IPS-18a (cell line): ENCODE measurements at regions not wholly inside any gene's neighbourhood (a gene's known extent, or its start where the extent isn't known, plus 50 kb on each side); places are given as distances from the start of the nearest gene placed in this dataset.

ENCODE experiments used
- H3K27ac ChIP-seq: one replicate; pipeline ENCODE4 v1.5.1; 2013; ENCODE audit warnings: low read length
- H3K27me3 ChIP-seq: one replicate; pipeline ENCODE4 v1.6.1; 2013; ENCODE audit warnings: mild to moderate bottlenecking, low read length; ENCODE audit not compliant: control insufficient read depth, insufficient read depth
- H3K36me3 ChIP-seq: one replicate; pipeline ENCODE4 v1.6.1; 2013; ENCODE audit warnings: low read depth, low read length; ENCODE audit not compliant: control insufficient read depth
- H3K4me1 ChIP-seq: one replicate; pipeline ENCODE4 v1.6.1; 2013; ENCODE audit warnings: low read depth, low read length; ENCODE audit not compliant: control insufficient read depth
- H3K4me3 ChIP-seq: one replicate; pipeline ENCODE4 v1.5.1; 2013; ENCODE audit warnings: low read length
- H3K9ac ChIP-seq: one replicate; pipeline ENCODE4 v1.6.1; 2013; ENCODE audit warnings: mild to moderate bottlenecking, low read length, moderate library complexity
- H3K9me3 ChIP-seq: one replicate; pipeline ENCODE4 v1.6.1; 2013; ENCODE audit warnings: low read depth, low read length; ENCODE audit not compliant: control insufficient read depth

DNA sequence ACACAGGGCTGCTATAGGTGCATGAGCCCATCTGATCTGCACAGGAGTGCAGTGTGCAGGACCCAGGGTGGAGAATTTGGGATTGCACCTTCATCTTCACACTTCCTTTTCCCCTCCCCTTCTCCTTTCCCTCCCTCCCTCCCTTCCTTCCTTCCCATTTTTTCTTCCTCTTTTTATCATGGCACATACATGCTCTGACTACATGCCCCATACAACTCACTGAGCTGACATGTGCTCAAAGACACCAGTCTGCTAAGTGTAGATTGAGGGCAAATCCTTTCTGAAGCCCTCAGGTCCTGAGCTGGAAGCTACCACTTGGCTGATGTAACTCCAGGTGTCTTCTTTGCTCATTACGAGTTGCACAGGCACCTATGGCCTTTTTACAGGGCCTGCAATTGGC lies 365.3 kb upstream of the ZNF32 start:
- Histone ChIP-seq H3K36me3 (no peaks in the 10 kb centered on the region), H3K27me3 (no peaks in the 10 kb centered on the region), H3K9ac (no peak overlapping the region), H3K27ac (no peak overlapping the region), H3K4me1 (no peaks in the 10 kb centered on the region), H3K9me3 (peaks cover under 1% of the 10 kb centered on the region), H3K4me3 (no peak overlapping the region)

GRCh38 chr10:44012921-44013320 lies 364.2 kb upstream of the ZNF32 start:
- no peaks in the 10 kb centered on the region for H3K9me3 ChIP-seq
- H3K36me3 ChIP-seq = no peaks in the 10 kb centered on the region
- H3K27me3 ChIP-seq = no peaks in the 10 kb centered on the region
- H3K4me3 ChIP-seq = no peak overlapping the region
- no peak overlapping the region for H3K27ac ChIP-seq
- H3K4me1 ChIP-seq = no peaks in the 10 kb centered on the region
- H3K9ac ChIP-seq = no peak overlapping the region

- no peak overlapping the region for H3K27ac ChIP-seq
- no peaks in the 10 kb centered on the region for H3K9me3 ChIP-seq
- no peaks in the 10 kb centered on the region for H3K4me1 ChIP-seq
- no peaks in the 10 kb centered on the region for H3K36me3 ChIP-seq
- H3K9ac ChIP-seq = no peak overlapping the region
- H3K4me3 ChIP-seq = no peak overlapping the region
- no peaks in the 10 kb centered on the region for H3K27me3 ChIP-seq
Measured at GRCh38 chr10:44011603-44011981, 362.9 kb upstream of the ZNF32 start.

DNA sequence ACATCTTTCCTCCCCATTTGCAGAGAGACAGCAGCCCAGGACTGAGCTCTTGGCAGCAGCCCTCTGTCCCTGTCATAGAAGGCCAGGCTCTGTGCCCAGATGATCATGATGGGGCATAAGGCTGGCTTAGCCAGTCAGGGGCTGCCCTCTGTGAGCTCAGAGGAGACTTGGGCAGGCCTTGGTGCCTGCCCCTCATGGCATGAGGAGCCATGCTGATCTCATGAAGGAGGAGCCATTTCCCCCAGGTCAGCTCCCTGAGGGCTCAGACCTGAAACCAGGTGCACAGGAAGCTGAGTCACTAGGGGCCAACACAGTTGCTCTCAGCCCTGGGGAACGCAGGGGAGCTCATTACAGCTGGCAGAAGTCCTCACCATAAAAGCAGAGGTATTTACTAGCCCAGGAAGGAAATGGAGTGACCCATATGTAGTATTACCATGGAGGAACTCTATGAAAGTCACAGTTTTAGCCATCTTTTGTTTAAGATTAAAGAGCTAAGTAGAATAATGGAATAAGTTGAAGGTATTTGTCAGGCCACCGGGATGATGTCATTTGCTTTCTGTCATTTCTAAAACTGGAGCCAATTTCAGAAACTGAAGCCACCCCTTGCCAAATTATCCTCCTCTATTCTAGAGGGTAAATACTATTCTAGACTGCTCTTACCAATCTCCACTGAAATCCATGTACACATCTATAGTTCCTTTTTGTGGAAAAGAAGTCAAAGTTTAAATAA lies 362.4 kb upstream of the ZNF32 start:
- no peaks in the 10 kb centered on the region for H3K9me3 ChIP-seq
- no peaks in the 10 kb centered on the region for H3K4me1 ChIP-seq
- H3K27ac ChIP-seq = no peak overlapping the region
- no peaks in the 10 kb centered on the region for H3K36me3 ChIP-seq
- no peaks in the 10 kb centered on the region for H3K27me3 ChIP-seq
- no peak overlapping the region for H3K4me3 ChIP-seq
- H3K9ac ChIP-seq = no peak overlapping the region

GRCh38 chr10:44009891-44010632 lies 361.4 kb upstream of the ZNF32 start:
- H3K4me3 ChIP-seq = no peak overlapping the region
- no peaks in the 10 kb centered on the region for H3K27me3 ChIP-seq
- H3K4me1 ChIP-seq = no peaks in the 10 kb centered on the region
- H3K36me3 ChIP-seq = no peaks in the 10 kb centered on the region
- H3K27ac ChIP-seq = no peak overlapping the region
- H3K9me3 ChIP-seq = no peaks in the 10 kb centered on the region
- no peak overlapping the region for H3K9ac ChIP-seq

DNA sequence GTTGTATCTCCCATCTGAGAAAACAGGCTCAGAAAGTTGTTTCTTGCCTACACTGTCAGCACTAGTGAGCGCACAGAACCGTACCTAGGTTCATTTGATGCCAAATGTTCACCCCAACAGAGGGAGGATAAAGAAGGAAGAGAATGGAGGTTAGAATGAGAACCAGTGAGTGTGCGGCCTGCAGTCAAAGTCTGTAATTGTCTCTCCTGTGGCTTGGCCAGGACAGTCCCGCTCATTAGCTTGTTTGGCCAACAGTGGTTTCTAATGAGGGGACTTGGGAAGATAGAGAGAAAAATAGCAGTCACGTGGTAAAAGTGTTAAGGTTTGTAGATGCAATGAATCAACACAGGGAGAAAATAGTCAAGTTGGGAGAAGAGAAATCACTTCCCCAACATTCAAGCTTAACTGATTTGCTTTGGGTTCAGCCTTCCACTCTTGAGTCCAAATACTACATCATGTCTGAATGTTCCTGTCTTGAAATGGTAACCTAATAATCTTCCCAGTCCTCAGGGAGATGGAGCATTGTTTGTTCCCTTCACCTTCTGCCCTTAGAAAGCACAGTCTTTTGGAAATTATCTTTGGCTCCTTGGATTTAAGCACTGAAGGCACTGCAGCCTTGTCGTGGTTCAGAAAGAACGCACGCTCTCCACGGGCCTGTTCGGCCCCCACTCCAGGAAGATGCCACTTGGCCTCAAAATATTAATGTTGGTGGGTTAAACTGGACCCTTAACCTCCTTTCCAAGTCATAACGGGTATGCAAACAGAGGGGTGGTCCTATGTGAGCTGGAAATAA lies 360.4 kb upstream of the ZNF32 start:
- H3K9me3 ChIP-seq = no peaks in the 10 kb centered on the region
- H3K36me3 ChIP-seq = no peaks in the 10 kb centered on the region
- no peaks in the 10 kb centered on the region for H3K4me1 ChIP-seq
- H3K4me3 ChIP-seq = no peak overlapping the region
- H3K27me3 ChIP-seq = no peaks in the 10 kb centered on the region
- H3K9ac ChIP-seq = no peak overlapping the region
- H3K27ac ChIP-seq = no peak overlapping the region

- H3K27me3 ChIP-seq = no peaks in the 10 kb centered on the region
- H3K27ac ChIP-seq = no peak overlapping the region
Measured at GRCh38 chr10:44008270-44008916, 359.7 kb upstream of the ZNF32 start.

DNA sequence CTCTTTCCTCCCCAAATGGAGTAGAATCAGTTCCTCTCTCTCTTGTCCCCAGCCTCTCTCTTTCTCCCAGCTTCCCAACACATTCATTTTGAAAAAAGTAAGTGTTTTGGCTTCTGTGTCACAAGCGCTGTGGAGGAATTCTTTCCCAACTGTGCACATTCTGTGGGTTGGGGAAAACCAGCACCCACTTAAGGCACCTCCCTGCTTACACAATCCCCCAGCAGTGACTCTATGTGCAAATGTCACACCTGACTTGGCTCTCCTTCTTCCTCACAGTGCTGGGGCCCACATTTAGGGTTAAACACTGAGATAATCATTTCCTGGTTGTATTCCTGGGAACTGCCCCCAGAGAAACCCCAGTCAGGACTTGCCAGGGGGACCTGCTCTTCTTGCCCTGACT lies 358.1 kb upstream of the ZNF32 start:
- Histone ChIP-seq H3K4me1 (no peaks in the 10 kb centered on the region), H3K27me3 (no peaks in the 10 kb centered on the region), H3K36me3 (no peaks in the 10 kb centered on the region), H3K4me3 (no peak overlapping the region), H3K9ac (no peak overlapping the region), H3K27ac (no peak overlapping the region), H3K9me3 (no peaks in the 10 kb centered on the region)

More at GRCh38 chr10:44008270-44008916, 359.7 kb upstream of the ZNF32 start:
- Histone ChIP-seq H3K9me3 (no peaks in the 10 kb centered on the region), H3K36me3 (no peaks in the 10 kb centered on the region), H3K4me1 (no peaks in the 10 kb centered on the region), H3K4me3 (no peak overlapping the region), H3K9ac (no peak overlapping the region)

DNA sequence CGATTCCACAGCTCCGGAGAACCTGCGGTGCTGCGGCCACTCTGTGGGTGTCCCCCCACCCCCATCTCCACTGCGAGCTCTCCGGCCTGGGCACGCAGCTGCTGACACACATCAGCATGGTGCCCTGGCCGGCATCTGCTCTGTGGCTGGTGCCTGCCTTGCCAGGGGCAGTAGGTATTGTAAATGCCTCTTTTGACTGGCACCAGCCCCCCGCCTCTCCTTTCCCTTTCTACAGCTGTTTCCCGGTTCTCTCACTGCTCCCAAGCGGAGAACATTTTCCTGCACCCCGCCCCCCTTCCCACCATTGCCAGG lies 357.1 kb upstream of the ZNF32 start:
- Histone ChIP-seq H3K9ac (no peak overlapping the region), H3K36me3 (no peaks in the 10 kb centered on the region), H3K27me3 (no peaks in the 10 kb centered on the region), H3K27ac (no peak overlapping the region), H3K4me3 (no peak overlapping the region), H3K4me1 (no peaks in the 10 kb centered on the region), H3K9me3 (no peaks in the 10 kb centered on the region)

- Histone ChIP-seq H3K27me3 (no peaks in the 10 kb centered on the region), H3K36me3 (no peaks in the 10 kb centered on the region), H3K27ac (no peak overlapping the region), H3K4me1 (no peaks in the 10 kb centered on the region), H3K4me3 (no peak overlapping the region), H3K9ac (no peak overlapping the region), H3K9me3 (no peaks in the 10 kb centered on the region)
Measured at GRCh38 chr10:44004913-44005787, 356.5 kb upstream of the ZNF32 start.
